ENCODE measurements at regions not wholly inside any gene's neighbourhood (a gene's known extent, or its start where the extent isn't known, plus 50 kb on each side); places are given as distances from the start of the nearest gene placed in this dataset.

DNA sequence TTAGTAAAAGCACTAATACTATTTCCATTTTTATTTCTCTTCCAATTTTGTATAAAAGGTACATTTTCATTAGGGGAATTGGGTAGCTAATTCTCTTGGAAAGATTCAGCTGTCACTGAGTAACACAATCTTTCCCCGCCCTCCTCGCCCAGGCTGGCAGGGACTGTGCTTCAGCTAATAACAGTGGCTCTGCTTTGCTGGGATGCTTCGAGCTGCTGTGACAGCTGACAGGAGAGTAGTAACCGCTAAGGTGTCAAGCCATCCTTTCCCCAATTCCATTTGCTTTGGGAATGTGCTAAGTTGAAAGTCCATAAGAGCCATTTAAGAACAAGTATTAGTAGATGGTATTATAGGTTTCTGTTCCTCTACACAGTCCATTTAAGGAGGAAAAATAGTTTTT lies 106.7 kb upstream of the NRIP1 start:
- TF ChIP-seq, protein P1, sequence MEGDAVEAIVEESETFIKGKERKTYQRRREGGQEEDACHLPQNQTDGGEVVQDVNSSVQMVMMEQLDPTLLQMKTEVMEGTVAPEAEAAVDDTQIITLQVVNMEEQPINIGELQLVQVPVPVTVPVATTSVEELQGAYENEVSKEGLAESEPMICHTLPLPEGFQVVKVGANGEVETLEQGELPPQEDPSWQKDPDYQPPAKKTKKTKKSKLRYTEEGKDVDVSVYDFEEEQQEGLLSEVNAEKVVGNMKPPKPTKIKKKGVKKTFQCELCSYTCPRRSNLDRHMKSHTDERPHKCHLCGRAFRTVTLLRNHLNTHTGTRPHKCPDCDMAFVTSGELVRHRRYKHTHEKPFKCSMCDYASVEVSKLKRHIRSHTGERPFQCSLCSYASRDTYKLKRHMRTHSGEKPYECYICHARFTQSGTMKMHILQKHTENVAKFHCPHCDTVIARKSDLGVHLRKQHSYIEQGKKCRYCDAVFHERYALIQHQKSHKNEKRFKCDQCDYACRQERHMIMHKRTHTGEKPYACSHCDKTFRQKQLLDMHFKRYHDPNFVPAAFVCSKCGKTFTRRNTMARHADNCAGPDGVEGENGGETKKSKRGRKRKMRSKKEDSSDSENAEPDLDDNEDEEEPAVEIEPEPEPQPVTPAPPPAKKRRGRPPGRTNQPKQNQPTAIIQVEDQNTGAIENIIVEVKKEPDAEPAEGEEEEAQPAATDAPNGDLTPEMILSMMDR (conservative IDR thresholded peaks at IDR 0.05) = no peak
- H3K27ac ChIP-seq = no peak overlapping the region

DNA sequence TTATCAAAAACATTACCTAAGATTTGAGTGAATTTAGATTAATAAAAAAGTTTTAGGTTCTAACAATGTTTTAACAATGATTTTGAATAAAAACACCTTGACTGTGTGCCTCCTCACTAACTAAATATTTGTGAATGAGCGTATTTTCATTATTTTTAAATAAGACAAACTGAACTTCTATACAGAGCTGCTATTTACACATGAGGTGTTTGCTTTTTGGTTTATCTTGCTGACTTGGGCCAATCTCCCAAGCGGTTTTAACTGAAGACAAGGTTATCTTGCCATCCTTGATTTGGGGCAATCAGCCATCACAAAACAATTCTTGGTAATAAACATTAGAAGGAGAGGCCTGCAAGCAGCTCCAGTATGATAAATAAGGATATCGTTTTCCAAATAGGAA lies 108.2 kb upstream of the NRIP1 start:
- peak overlapping the region; percentile 30 for H3K27ac ChIP-seq
- TF ChIP-seq, protein P1 (conservative IDR thresholded peaks at IDR 0.05) = no peak

DNA sequence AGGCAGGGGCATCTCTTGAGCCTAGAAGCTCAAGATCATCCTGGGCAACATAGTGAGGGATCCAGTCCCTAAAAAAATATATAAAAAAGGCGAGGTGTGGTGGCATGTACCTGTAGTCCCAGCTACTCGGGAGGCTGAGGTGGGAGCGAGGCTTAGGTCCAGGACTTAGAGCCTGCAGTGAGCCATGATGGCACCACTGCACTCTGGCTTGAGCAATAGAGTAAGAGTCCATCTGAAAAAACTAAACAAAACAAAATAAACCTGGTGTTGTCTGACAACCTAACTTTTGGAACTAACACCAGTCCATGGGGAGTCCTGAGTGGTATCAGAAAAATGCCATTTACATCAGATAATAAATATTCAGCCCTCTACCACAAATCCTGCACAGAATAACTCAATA lies 110.1 kb upstream of the NRIP1 start:
- TF ChIP-seq, protein P1 (conservative IDR thresholded peaks at IDR 0.05) = no peak
- H3K27ac ChIP-seq = no peak overlapping the region

DNA sequence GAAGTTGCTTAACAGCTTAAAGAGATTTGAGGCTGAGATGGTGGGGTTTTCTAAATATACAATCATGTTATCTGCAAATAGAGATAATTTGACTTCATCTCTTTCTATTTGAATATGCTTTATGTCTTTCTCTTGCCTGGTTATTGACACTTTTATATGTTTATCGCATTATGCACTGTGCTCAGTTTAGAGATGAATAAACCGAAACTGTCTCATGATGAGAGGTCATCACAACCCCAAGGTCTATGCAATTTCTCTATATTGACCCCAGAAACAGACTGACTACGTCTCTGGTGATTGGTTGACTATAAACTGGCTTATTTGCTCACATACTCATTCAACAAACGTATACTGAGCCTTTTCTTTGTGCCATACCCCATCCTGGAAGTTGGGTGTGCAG lies 117.9 kb upstream of the NRIP1 start:
- H3K27ac ChIP-seq = no peak overlapping the region
- TF ChIP-seq, protein P1 (conservative IDR thresholded peaks at IDR 0.05) = no peak

DNA sequence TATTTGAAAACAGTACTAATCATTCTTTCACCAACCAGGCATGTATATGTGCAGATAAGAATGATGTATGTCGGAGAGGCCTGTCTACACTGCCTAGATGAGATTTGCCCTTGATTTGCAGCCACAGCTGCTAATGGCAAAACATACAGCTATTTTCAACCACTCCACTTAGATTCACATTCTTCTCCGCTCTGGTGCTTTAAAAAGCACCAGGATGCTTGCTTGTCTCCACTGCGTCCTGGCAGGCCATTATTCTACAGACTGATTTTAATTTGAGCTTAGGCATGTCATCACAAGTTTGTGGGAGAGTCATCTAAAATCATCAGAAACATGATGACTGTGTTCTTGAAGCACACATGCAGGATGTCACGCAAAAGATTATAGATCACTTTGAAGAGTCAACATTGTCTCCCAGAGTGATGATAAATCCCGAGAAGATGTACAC lies 119.0 kb upstream of the NRIP1 start:
- TF ChIP-seq, protein P1 (conservative IDR thresholded peaks at IDR 0.05) = no peak

DNA sequence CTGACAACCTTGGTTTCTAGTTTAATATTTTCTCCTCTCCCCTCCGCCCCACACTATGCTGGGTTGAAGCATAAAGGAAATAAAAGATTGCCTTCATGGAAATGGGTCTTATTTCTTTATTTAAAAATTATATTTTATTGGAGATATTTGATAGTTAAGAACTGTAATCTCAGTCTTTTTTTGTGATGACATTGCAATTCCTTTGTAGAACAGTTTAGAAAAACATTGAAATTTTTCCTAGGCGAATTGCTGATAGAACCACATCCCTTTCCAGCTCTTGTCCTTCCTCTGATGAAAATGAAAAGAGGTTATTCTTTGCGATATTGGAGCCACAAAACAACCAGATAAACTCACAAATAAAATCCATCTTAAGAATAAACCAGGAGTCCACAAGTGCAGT lies 125.6 kb upstream of the NRIP1 start:
- TF ChIP-seq, protein P1 (conservative IDR thresholded peaks at IDR 0.05) = no peak
- no peak overlapping the region for H3K27ac ChIP-seq

More for the DNA sequence above, 119.0 kb upstream of the NRIP1 start:
- no peak overlapping the region for H3K27ac ChIP-seq

DNA sequence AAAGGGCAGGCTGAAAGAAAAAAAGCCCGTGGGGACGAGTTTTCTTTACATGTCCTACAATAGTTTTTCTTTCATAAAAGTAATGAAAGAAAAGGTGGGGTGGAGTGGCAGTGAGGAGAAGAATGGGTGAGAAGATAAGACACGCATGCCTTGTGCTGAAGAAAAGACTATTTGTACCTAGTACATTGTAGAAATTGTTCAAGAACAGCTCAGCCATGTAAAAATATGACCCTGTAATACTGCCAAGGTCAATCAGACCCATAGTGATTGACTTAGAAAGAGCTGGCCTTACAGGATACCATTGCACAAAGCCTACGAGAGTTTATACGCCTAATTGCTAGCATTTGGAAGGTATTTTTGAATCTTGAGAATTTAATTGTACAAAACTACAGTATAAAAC lies 126.0 kb upstream of the NRIP1 start:
- TF ChIP-seq, protein P1 (conservative IDR thresholded peaks at IDR 0.05) = no peak
- H3K27ac ChIP-seq = no peak overlapping the region

All from VCaP (cell line).